HUES6 (cell line): ENCODE measurements at regions not wholly inside any gene's neighbourhood (a gene's known extent, or its start where the extent isn't known, plus 50 kb on each side); places are given as distances from the start of the nearest gene placed in this dataset.

Source experiments
- H3K27ac ChIP-seq: 2 replicates; pipeline ENCODE4 v1.7.0; 2013; ENCODE audit warnings: low read depth, mild to moderate bottlenecking, low read length, inconsistent platforms
- H3K27me3 ChIP-seq: 2 replicates; pipeline ENCODE4 v1.6.1; 2013; ENCODE audit warnings: low read length; ENCODE audit not compliant: control insufficient read depth, insufficient read depth
- H3K36me3 ChIP-seq: 2 replicates; pipeline ENCODE4 v1.6.1; 2013; ENCODE audit warnings: low read length; ENCODE audit not compliant: control insufficient read depth, insufficient read depth
- H3K4me1 ChIP-seq: 2 replicates; pipeline ENCODE4 v1.6.1; 2013; ENCODE audit warnings: low read length; ENCODE audit not compliant: control insufficient read depth, insufficient read depth
- H3K4me3 ChIP-seq: 2 replicates; pipeline ENCODE4 v1.5.1; 2013; ENCODE audit warnings: low read depth, low read length
- H3K9ac ChIP-seq: one replicate; pipeline ENCODE4 v1.6.1; 2013; ENCODE audit warnings: mild to moderate bottlenecking, low read length
- H3K9me3 ChIP-seq: 2 replicates; pipeline ENCODE4 v1.6.1; 2013; ENCODE audit warnings: low read depth, low read length; ENCODE audit not compliant: control insufficient read depth, insufficient read depth

GRCh38 chr12:25827141-25827540 is 131.3 kb upstream of the RASSF8 start:
- H3K9ac ChIP-seq, result no peak overlapping the region
- H3K9me3 ChIP-seq, result no peaks in the 10 kb centered on the region
- no peaks in the 10 kb centered on the region for H3K4me1 ChIP-seq
- H3K27ac ChIP-seq, result no peak overlapping the region
- no peak overlapping the region for H3K4me3 ChIP-seq
- H3K27me3 ChIP-seq, result no peaks in the 10 kb centered on the region
- H3K36me3 ChIP-seq, result no peaks in the 10 kb centered on the region

DNA sequence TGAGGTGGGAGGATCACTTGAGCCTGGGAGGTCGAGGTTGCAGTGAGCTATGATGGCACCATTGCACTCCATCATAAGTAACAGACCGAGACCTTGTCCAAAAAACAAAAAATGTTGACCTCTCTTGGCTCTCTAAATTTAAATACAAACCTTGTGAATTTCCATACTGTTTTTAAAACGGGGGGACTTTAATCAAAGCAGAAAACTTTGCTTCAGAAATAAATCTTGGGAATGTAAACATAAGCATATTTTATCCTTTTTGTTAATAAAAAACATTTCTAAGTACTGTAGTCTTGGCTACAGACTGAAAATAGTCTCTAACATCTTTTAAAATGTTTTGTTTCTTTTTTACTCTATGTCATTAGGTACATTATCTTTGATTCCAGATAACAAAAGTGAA is 130.7 kb upstream of the RASSF8 start:
- H3K9ac ChIP-seq, result no peak overlapping the region
- H3K36me3 ChIP-seq, result no peaks in the 10 kb centered on the region
- H3K27me3 ChIP-seq, result no peaks in the 10 kb centered on the region
- no peak overlapping the region for H3K27ac ChIP-seq
- no peaks in the 10 kb centered on the region for H3K9me3 ChIP-seq
- no peaks in the 10 kb centered on the region for H3K4me1 ChIP-seq
- no peak overlapping the region for H3K4me3 ChIP-seq

DNA sequence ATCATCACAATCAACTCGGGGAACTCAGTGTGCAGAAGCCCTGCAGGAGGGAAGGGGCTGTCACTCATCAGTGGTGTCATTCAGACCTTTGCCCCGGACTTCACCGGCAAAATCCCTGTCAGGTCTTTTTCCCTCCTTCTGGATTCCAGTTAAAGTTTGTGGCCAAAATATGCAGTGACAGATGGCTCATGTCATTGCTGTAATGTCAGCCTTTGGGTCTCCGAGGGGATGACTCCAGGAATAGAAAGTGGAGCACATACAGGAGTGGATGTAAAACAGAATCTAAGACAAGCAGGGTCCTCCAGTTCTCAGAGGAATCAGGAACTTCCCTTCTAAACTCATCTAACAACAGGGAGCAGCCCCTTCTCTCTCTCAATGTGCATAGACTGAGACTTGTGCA is 130.3 kb upstream of the RASSF8 start:
- H3K27me3 ChIP-seq, result no peaks in the 10 kb centered on the region
- no peak overlapping the region for H3K27ac ChIP-seq
- no peaks in the 10 kb centered on the region for H3K9me3 ChIP-seq
- no peak overlapping the region for H3K9ac ChIP-seq
- H3K36me3 ChIP-seq, result no peaks in the 10 kb centered on the region
- no peak overlapping the region for H3K4me3 ChIP-seq
- no peaks in the 10 kb centered on the region for H3K4me1 ChIP-seq

GRCh38 chr12:25829192-25829591 is 129.3 kb upstream of the RASSF8 start:
- Histone ChIP-seq H3K9ac (no peak overlapping the region), H3K36me3 (no peaks in the 10 kb centered on the region), H3K27me3 (no peaks in the 10 kb centered on the region), H3K27ac (no peak overlapping the region), H3K4me1 (no peaks in the 10 kb centered on the region), H3K4me3 (no peak overlapping the region), H3K9me3 (no peaks in the 10 kb centered on the region)

DNA sequence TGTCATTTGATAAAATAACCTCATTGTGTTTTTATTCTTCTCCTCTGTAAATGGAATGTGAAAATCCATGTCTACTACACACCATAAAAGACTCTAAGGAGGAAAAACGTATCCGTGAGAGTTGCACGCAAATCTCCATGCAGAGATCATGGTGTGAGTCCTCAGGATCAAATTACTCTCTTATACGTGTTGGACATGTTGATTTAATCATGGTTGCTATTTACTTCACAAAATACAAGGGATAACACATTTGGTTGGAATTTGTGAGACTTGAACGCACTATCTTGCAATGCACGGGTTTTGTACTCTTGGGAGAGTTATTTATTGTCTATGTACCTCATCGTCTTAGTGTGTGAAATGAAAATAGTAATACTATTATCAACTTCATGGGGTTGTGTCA is 128.0 kb upstream of the RASSF8 start:
- Histone ChIP-seq H3K36me3 (no peaks in the 10 kb centered on the region), H3K4me1 (no peaks in the 10 kb centered on the region), H3K9me3 (no peaks in the 10 kb centered on the region), H3K27me3 (no peaks in the 10 kb centered on the region), H3K4me3 (no peak overlapping the region), H3K9ac (no peak overlapping the region), H3K27ac (no peak overlapping the region)

DNA sequence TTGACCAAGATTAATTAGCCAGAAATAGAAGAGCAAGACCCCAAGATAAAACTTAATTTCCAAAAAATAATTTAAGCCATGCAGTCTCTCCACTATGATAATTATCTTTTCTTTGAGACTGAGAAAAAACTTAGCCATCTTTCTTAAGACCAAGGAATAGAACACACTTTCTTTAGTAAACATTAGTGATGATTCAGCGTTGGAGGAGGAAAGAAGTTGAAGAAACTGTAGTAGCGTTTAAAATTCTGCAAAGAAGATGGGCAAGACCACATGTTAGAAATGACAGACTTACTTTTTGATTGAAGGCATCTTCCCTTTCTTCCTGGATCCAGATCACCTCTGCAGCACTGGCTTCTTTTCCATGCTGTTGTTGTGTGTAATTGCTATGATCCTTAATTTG is 124.8 kb upstream of the RASSF8 start:
- no peaks in the 10 kb centered on the region for H3K27me3 ChIP-seq
- H3K9ac ChIP-seq, result no peak overlapping the region
- no peaks in the 10 kb centered on the region for H3K9me3 ChIP-seq
- no peaks in the 10 kb centered on the region for H3K36me3 ChIP-seq
- no peaks in the 10 kb centered on the region; the same call in 1 of the 2 replicates for H3K4me1 ChIP-seq
- no peak overlapping the region for H3K27ac ChIP-seq
- no peak overlapping the region for H3K4me3 ChIP-seq

DNA sequence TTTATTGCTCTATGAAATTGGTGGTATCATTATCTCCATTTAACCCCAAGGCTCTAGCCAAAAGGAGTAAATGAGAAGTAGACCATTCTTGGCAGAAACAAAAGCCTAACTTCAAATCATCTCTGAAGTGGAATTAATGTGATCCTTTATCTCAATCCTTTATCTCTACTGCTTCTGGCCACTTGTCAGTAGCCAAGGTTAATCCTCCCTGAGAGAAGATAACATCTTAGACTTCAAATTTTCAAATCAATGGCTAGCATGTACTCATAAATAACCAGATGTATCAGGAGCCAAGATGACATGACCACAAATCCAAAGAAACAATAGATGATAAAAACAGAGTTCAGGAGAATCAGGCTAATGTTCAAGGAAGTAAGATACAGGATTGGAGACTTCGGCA is 123.1 kb upstream of the RASSF8 start:
- Histone ChIP-seq H3K4me3 (no peak overlapping the region), H3K9me3 (no peaks in the 10 kb centered on the region), H3K27me3 (no peaks in the 10 kb centered on the region), H3K27ac (no peak overlapping the region), H3K36me3 (no peaks in the 10 kb centered on the region), H3K4me1 (no peaks in the 10 kb centered on the region; the same call in 1 of the 2 replicates), H3K9ac (no peak overlapping the region)

DNA sequence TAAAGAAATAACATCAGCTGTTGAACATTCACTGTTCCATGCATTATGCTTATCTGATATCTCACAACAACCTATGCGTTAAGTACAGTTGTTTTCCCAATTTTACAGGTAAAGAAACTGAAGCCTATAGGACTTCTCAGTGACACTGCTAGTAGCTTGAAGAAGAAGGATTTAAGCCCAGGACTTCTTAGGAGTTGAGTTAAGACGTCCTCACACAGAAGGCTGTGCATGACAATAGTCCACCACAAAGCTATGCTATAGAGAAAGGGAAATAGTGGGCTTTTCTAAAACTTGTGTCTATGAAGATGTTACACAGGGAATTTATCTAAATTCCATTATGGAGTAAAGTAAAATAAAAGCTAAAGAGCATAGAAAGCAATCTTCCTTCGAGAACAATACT is 120.5 kb upstream of the RASSF8 start:
- no peak overlapping the region for H3K9ac ChIP-seq

DNA sequence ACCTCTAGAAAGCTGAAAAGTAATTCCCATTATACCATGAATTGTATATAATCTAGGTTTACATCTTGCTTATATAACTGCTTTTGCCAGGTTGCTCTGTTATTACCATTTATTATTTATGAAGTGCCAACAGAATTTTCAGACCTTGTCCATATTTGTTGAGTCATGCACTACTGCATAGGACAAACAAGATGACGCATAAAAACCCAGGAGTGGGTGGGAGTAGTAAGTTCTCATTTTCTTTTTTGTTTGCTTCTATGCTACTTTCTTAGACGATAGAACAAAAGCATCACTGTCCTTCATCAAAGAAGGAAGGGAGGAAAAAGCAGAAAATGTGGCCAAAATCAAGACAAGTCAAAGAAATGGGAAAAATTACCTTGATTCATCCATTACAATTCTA is 119.0 kb upstream of the RASSF8 start:
- Histone ChIP-seq H3K27me3 (no peaks in the 10 kb centered on the region), H3K36me3 (no peaks in the 10 kb centered on the region), H3K4me3 (no peak overlapping the region), H3K4me1 (peaks cover 8% of the 10 kb centered on the region; the same call in 1 of the 2 replicates), H3K9ac (no peak overlapping the region), H3K27ac (no peak overlapping the region), H3K9me3 (no peaks in the 10 kb centered on the region)

More for the DNA sequence above, 120.5 kb upstream of the RASSF8 start:
- no peak overlapping the region for H3K27ac ChIP-seq
- no peaks in the 10 kb centered on the region for H3K9me3 ChIP-seq
- no peak overlapping the region for H3K4me3 ChIP-seq
- H3K36me3 ChIP-seq, result no peaks in the 10 kb centered on the region
- H3K4me1 ChIP-seq, result no peaks in the 10 kb centered on the region; the same call in 1 of the 2 replicates
- no peaks in the 10 kb centered on the region for H3K27me3 ChIP-seq

- Histone ChIP-seq H3K4me1 (peaks cover 8% of the 10 kb centered on the region; the same call in 1 of the 2 replicates), H3K9me3 (no peaks in the 10 kb centered on the region), H3K27ac (no peak overlapping the region), H3K9ac (no peak overlapping the region), H3K36me3 (no peaks in the 10 kb centered on the region), H3K27me3 (no peaks in the 10 kb centered on the region), H3K4me3 (no peak overlapping the region)
Measured at GRCh38 chr12:25840678-25841465, 117.6 kb upstream of the RASSF8 start.

- Histone ChIP-seq H3K4me1 (peaks cover 8% of the 10 kb centered on the region; the same call in 1 of the 2 replicates), H3K27ac (no peak overlapping the region), H3K4me3 (no peak overlapping the region), H3K9me3 (no peaks in the 10 kb centered on the region), H3K27me3 (no peaks in the 10 kb centered on the region), H3K36me3 (no peaks in the 10 kb centered on the region), H3K9ac (no peak overlapping the region)
Measured at GRCh38 chr12:25842254-25842653, 116.2 kb upstream of the RASSF8 start.
